ENCODE measurements at regions not wholly inside any gene's neighbourhood (a gene's known extent, or its start where the extent isn't known, plus 50 kb on each side); places are given as distances from the start of the nearest gene placed in this dataset.

DNA sequence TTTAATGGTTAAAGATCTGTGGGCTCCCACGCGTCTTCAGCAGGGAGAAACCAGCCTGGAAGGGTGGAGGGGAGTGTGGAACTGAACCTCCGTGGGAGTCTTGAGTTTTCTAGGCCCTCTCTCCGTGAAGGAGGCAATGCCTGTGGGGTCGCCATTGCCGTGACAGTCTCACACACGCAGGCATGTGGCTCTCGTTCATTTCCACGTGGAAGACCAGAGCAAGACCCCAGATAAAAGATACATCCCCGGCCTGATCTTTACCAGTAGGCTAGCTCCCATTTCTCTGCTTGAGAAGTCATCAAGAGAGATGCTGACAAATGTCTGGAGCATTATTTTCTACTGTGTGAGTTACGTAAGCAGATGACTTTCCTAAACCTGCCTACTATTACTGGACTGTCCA, 491.7 kb upstream of the LMO3 start:
- TF ChIP-seq, protein P1, sequence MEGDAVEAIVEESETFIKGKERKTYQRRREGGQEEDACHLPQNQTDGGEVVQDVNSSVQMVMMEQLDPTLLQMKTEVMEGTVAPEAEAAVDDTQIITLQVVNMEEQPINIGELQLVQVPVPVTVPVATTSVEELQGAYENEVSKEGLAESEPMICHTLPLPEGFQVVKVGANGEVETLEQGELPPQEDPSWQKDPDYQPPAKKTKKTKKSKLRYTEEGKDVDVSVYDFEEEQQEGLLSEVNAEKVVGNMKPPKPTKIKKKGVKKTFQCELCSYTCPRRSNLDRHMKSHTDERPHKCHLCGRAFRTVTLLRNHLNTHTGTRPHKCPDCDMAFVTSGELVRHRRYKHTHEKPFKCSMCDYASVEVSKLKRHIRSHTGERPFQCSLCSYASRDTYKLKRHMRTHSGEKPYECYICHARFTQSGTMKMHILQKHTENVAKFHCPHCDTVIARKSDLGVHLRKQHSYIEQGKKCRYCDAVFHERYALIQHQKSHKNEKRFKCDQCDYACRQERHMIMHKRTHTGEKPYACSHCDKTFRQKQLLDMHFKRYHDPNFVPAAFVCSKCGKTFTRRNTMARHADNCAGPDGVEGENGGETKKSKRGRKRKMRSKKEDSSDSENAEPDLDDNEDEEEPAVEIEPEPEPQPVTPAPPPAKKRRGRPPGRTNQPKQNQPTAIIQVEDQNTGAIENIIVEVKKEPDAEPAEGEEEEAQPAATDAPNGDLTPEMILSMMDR (IDR thresholded peaks at IDR 0.05 in 4 of 5, conservative IDR thresholded peaks at IDR 0.05 in 1 of 5), result no peak
- TF ChIP-seq POLR2A (IDR thresholded peaks at IDR 0.05), result no peak
